ENCODE measurements at regions not wholly inside any gene's neighbourhood (a gene's known extent, or its start where the extent isn't known, plus 50 kb on each side); places are given as distances from the start of the nearest gene placed in this dataset.
"Not testable (repeated sequence)": the region's sequence is repeated elsewhere in the genome, so short reads cannot be mapped to it uniquely, and the experiment has no call there.

DNA sequence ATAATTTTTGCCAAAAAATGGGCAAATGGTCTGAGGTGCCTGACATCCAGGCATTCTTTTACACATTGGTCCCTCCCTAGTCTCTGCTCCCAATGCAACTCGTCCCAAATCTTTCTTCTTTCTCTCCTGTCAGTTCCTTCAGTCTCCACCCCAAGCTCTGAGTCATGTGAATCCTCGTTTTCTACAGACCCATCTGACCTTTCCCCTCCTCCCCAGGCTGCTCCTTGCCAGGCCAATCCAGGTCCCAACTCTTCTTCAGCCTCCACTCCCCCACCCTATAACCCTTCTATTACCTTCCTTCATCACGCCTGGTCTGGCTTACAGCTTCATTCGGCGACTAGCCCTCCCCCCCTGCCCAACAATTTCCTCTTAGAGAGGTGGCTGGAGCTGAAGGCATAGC lies 55.3 kb downstream of the BBS10 start:
- POLR2A ChIA-PET: interaction anchor here (0.7 kb wide), 1 partner anchor 10 kb away, joined by 5 read pairs; no protein-coding TSS in a partner anchor
- CTCF ChIA-PET; H3K4me3 ChIP-seq (ENCODE audit: low read depth in 2 of 2, low read length in 2 of 2); H3K27ac ChIP-seq (ENCODE audit: low read length); H3K9me3 ChIP-seq (ENCODE audit: control insufficient read depth, insufficient read depth, low read depth, low read length); intact Hi-C loops (cut with micrococcal nuclease; ENCODE audit: unreplicated experiment); DNase-seq (ENCODE audit: low read depth, low spot score); H3K27me3 ChIP-seq (ENCODE audit: control insufficient read depth, insufficient read depth, low read length); ATAC-seq; H3K4me1 ChIP-seq (ENCODE audit: control insufficient read depth, insufficient read depth, low read length); in situ Hi-C loops (cut with HindIII; ENCODE audit: low pct_unique_long_range_greater_than_20kb, low sequenced_read_pairs); BruUV-seq (replicated peaks); H3K36me3 ChIP-seq (ENCODE audit: control insufficient read depth, insufficient read depth, low read length): not testable (repeated sequence)

- ATAC-seq; H3K4me3 ChIP-seq (ENCODE audit: low read depth in 2 of 2, low read length in 2 of 2); H3K9me3 ChIP-seq (ENCODE audit: control insufficient read depth, insufficient read depth, low read depth, low read length); H3K27ac ChIP-seq (ENCODE audit: low read length); CTCF ChIA-PET; BruUV-seq (replicated peaks); in situ Hi-C loops (cut with HindIII; ENCODE audit: low pct_unique_long_range_greater_than_20kb, low sequenced_read_pairs); POLR2A ChIA-PET; H3K4me1 ChIP-seq (ENCODE audit: control insufficient read depth, insufficient read depth, low read length); H3K27me3 ChIP-seq (ENCODE audit: control insufficient read depth, insufficient read depth, low read length); intact Hi-C loops (cut with micrococcal nuclease; ENCODE audit: unreplicated experiment); DNase-seq (ENCODE audit: low read depth, low spot score); H3K36me3 ChIP-seq (ENCODE audit: control insufficient read depth, insufficient read depth, low read length): not testable (repeated sequence)
Observed at GRCh38 chr12:76292305-76292704, 55.9 kb downstream of the BBS10 start.

DNA sequence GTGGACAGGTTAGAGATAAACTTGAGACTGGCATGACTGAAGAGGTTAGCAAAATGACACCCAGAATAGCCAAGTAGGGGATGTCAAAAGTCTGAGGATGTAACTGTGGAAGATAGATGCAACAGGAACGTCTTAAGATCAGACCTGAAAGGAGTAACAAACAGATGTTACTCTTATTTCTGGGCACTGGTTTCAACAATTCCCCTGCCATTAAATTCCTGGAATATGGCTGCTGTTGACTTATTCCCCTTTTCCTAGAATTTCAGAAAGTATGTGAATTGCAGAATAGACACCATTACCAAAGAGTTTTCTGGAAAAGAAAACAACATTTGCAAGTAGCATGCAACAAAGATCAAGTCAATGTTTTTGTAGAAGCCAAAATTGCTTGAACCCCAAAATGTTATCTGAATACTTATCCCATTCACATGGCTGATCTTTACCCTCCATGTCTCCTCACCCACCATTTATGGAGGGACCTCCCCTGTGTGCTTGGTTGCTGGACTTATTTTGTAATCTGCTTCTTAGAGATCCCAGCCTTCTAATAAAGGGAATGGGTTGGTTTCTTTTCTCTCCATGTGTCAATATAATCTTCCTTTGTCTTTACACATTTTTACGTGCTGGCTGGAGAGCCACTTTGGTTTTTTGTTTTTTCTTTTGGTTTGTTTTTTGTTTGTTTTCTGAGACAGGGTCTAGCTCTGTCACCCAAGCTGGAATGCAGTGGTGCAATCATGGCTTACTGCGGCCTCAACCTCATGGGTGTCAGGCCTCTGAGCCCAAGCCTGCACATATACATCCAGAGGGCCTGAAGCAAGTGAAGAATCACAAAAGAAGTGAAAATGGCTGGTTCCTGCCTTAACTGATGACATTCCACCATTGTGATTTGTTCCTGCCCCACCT lies 57.0 kb downstream of the BBS10 start:
- CTCF ChIA-PET: no interaction called here
- H3K4me1 ChIP-seq (ENCODE audit: control insufficient read depth, insufficient read depth, low read length): no peaks in the 10 kb centered on the region
- no peaks in the 10 kb centered on the region for H3K27me3 ChIP-seq (ENCODE audit: control insufficient read depth, insufficient read depth, low read length)
- no peak overlapping the region for H3K27ac ChIP-seq (ENCODE audit: low read length)
- no peak overlapping the region for H3K4me3 ChIP-seq (ENCODE audit: low read depth in 2 of 2, low read length in 2 of 2)
- no peaks in the 10 kb centered on the region for H3K9me3 ChIP-seq (ENCODE audit: control insufficient read depth, insufficient read depth, low read depth, low read length)
- intact Hi-C loops (cut with micrococcal nuclease; ENCODE audit: unreplicated experiment): no loop called here
- TF ChIP-seq, protein P1, sequence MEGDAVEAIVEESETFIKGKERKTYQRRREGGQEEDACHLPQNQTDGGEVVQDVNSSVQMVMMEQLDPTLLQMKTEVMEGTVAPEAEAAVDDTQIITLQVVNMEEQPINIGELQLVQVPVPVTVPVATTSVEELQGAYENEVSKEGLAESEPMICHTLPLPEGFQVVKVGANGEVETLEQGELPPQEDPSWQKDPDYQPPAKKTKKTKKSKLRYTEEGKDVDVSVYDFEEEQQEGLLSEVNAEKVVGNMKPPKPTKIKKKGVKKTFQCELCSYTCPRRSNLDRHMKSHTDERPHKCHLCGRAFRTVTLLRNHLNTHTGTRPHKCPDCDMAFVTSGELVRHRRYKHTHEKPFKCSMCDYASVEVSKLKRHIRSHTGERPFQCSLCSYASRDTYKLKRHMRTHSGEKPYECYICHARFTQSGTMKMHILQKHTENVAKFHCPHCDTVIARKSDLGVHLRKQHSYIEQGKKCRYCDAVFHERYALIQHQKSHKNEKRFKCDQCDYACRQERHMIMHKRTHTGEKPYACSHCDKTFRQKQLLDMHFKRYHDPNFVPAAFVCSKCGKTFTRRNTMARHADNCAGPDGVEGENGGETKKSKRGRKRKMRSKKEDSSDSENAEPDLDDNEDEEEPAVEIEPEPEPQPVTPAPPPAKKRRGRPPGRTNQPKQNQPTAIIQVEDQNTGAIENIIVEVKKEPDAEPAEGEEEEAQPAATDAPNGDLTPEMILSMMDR (IDR thresholded peaks at IDR 0.05): no peak
- TF ChIP-seq TCF7L2 (IDR thresholded peaks at IDR 0.05; ENCODE audit: low read depth, low read length) (no peak), POLR2AphosphoS5 (IDR thresholded peaks at IDR 0.05; ENCODE audit: low read depth, low read length) (no peak), SIN3A (IDR thresholded peaks at IDR 0.05; ENCODE audit: borderline replicate concordance, insufficient read depth, low read depth, low read length) (no peak)
- TF ChIP-seq, protein P2, sequence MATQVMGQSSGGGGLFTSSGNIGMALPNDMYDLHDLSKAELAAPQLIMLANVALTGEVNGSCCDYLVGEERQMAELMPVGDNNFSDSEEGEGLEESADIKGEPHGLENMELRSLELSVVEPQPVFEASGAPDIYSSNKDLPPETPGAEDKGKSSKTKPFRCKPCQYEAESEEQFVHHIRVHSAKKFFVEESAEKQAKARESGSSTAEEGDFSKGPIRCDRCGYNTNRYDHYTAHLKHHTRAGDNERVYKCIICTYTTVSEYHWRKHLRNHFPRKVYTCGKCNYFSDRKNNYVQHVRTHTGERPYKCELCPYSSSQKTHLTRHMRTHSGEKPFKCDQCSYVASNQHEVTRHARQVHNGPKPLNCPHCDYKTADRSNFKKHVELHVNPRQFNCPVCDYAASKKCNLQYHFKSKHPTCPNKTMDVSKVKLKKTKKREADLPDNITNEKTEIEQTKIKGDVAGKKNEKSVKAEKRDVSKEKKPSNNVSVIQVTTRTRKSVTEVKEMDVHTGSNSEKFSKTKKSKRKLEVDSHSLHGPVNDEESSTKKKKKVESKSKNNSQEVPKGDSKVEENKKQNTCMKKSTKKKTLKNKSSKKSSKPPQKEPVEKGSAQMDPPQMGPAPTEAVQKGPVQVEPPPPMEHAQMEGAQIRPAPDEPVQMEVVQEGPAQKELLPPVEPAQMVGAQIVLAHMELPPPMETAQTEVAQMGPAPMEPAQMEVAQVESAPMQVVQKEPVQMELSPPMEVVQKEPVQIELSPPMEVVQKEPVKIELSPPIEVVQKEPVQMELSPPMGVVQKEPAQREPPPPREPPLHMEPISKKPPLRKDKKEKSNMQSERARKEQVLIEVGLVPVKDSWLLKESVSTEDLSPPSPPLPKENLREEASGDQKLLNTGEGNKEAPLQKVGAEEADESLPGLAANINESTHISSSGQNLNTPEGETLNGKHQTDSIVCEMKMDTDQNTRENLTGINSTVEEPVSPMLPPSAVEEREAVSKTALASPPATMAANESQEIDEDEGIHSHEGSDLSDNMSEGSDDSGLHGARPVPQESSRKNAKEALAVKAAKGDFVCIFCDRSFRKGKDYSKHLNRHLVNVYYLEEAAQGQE (IDR thresholded peaks at IDR 0.05; ENCODE audit: insufficient read depth in 1 of 2, low read depth in 2 of 2, low read length in 1 of 2): no peak
- in situ Hi-C loops (cut with HindIII; ENCODE audit: low pct_unique_long_range_greater_than_20kb, low sequenced_read_pairs): no loop called here
- ATAC-seq (no peak), DNase-seq (ENCODE audit: low read depth, low spot score) (no peak)
- no peaks in the 10 kb centered on the region for H3K36me3 ChIP-seq (ENCODE audit: control insufficient read depth, insufficient read depth, low read length)
- POLR2A ChIA-PET: no interaction called here
- no TSS peak for BruUV-seq (replicated peaks)

Measured in Panc1 (cell line).